Uterus (tissue), 2 donors: ENCODE measurements at regions not wholly inside any gene's neighbourhood (a gene's known extent, or its start where the extent isn't known, plus 50 kb on each side); places are given as distances from the start of the nearest gene placed in this dataset.

Experiments used
- POLR2A ChIP-seq, 2 donors: fragments of 450-650 bp; IDR thresholded peaks; one replicate each; pipeline ENCODE4 v1.6.1; 2016; ENCODE audit warnings: antibody characterized with exemption in 2 of 2, mild to moderate bottlenecking in 1 of 2, moderate library complexity in 1 of 2
- TF ChIP-seq, protein P1 (sequence below), 4 experiments: fragments of 200-600 bp in 2 of 4; fragments of 450-650 bp in 2 of 4; sonication (generic) in 2 of 4; IDR thresholded peaks; one replicate each; pipeline ENCODE4 v1.5.1; 2016 to 2019; ENCODE audit warnings: antibody characterized with exemption in 4 of 4, mild to moderate bottlenecking in 2 of 4, moderate library complexity in 1 of 4

DNA sequence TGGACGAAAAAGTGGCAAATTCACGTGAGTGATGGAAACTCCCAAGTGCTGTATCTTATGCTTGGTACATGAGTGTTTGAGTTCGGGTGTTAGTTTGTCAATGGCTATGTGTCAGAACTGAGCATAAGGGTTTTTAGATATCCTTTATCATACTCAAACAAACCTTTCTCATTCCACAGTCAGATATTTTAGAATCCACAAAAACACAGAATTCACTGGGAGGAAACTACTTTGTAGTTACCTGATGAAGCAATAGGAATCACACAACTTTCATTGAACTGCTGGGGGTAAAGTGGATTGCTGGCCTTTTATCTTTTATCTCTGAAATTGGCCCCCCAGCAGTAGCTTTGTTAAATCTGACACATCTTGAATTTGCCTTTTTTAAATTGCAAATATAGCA lies 64.0 kb downstream of the DKK1 start:
- TF ChIP-seq, protein P1, sequence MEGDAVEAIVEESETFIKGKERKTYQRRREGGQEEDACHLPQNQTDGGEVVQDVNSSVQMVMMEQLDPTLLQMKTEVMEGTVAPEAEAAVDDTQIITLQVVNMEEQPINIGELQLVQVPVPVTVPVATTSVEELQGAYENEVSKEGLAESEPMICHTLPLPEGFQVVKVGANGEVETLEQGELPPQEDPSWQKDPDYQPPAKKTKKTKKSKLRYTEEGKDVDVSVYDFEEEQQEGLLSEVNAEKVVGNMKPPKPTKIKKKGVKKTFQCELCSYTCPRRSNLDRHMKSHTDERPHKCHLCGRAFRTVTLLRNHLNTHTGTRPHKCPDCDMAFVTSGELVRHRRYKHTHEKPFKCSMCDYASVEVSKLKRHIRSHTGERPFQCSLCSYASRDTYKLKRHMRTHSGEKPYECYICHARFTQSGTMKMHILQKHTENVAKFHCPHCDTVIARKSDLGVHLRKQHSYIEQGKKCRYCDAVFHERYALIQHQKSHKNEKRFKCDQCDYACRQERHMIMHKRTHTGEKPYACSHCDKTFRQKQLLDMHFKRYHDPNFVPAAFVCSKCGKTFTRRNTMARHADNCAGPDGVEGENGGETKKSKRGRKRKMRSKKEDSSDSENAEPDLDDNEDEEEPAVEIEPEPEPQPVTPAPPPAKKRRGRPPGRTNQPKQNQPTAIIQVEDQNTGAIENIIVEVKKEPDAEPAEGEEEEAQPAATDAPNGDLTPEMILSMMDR (IDR thresholded peaks at IDR 0.05), result no peak
- no peak for TF ChIP-seq POLR2A (IDR thresholded peaks at IDR 0.05)
